NCI-H2081 treated with DMSO at 0.1 percent for 48 hours (cell line): ENCODE measurements at regions not wholly inside any gene's neighbourhood (a gene's known extent, or its start where the extent isn't known, plus 50 kb on each side); places are given as distances from the start of the nearest gene placed in this dataset.

Source experiments
- DNase-seq: peaks from one replicate; lab custom pipeline; 2025; lab: John Stamatoyannopoulos, UW

DNA sequence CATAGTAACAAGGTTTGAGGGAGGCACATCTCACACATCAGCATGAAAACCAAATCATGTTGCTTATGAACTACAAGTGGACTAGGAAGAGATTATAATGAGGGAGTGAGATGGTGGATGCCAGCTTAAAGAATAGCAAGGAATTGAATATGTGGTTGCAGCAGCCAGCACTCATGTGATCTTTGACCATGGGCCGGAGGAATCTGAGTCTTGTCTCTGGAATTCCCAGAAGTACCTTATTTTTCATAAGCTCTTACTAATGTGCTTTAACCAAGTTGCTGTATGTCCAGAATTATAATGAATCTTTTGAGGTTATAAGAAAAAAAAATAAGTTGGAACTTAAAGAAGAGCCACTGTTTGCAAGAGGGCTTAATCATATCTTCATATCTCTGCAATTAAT lies 97.0 kb downstream of the DISP1 start:
- DNase-seq = no peak

DNA sequence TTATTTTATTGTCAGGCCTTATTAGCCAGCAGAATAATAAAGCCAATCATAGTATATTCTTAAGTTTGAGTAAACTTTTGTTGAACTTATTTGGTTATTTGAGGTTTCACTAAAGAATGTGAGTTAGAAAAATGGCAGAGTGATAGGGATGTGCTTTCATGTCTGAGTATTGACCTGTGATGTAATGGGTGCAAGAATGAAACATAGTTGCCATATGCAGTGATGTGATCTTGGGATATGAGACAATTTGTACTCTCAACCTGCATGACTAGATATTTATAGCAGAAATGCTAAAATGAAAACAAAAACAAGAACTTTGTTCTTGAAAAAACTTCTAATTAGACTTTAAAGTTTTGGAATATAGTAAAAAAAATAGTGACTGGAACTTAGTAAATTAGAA lies 97.9 kb downstream of the DISP1 start:
- no peak for DNase-seq

DNA sequence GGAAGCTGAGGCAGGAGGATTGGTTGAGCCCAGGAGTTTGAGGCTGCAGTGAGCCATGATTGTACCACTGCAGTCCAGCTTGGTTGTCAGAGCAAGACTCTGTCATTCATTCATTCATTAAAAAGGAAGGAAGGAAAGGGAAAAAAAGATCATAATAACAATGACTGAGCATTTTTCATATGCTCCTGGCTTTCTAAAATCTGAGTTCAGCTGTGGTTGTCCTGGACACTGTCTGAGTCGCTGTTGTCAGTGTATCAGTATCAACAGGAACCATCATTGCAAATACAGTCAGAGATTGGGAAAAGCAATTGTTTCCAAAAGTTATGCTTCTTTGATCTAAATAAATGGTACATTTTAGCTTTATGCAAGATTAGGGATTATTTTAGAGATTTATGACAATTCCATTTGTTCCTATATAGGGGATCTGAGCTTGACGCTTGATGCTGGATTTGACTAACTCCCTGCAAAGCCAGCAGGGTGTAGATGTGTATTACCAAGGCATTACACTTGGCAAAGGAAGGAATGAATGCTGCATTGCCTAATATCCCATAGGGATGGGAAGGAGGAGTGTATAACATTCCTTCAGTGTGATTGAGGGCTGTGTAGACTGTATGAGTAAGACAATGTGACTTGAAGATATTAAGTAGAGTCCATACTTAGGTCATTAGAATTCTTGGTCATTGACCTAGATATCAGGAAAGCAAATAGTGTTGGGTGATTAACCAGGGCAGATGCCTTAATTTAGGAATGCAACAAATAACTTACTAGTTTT lies 100.2 kb downstream of the DISP1 start:
- DNase-seq = no peak

DNA sequence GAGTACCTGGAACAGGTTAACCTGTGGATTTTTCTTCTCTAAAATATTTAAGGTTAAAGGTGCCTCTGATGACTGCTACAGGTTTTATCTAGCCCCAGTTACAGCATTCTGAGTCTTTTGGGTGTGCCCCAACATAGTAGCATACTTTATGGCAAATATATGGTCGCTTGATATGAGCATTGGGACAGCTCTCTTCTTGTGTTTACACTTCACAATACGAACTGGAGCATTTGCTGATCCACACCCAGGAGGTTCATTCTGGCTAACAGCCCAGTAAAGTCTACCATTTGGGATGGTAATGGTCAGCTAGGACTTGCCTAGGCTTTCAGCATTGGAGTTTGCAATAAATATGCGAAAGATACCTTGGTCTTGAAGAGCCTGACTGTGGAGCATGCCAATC lies 101.3 kb downstream of the DISP1 start:
- DNase-seq = no peak

DNA sequence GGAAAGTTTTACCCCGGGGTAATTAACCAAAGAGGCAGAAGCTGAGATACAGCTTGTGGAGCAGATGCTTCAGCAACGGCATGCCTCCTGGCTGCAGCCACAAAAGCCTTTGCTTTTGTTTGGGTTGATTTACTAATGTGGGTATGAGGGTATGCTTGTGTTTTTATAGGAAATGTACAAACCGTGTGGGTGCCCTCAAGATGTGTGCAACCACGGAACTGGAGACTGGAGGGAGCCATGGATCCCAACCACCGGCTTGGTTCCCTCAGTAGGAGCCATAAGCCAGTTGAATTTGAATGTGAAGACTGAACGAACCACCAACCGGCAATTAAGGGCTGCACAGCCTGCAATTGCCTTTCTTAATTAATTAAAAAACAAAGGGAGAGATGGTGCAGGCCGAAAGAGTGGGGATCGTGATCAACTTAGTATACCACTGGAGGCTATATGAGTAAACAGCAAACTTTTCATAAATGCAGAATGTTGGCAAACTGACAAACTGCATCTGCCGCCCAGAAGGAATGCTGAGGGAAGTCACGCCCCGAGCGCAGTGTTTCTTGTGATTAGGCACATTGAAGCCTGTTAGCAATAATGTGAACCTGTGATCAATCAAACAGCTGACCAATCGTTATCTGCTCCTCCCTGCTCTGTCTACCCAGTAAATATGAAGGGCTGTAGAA lies 104.1 kb downstream of the DISP1 start:
- DNase-seq = no peak

DNA sequence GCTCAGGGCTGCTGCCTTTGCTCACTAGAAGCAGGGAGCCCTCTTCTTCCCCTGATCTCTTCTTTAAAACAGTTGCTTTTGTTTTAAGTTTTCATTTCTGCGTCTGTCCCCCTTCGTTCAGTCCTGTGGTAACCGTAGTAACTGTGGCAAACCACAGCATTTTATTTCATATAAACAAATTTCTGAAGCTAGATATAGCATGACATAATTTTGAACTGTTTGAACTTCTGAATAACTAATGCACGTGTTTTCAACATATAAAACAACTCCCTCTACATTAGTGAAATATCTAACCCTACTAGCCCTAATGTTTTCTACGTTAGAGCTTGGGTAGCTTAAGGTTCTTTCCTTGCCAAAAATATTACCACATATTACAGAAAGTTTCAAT lies 104.6 kb downstream of the DISP1 start:
- no peak for DNase-seq

DNA sequence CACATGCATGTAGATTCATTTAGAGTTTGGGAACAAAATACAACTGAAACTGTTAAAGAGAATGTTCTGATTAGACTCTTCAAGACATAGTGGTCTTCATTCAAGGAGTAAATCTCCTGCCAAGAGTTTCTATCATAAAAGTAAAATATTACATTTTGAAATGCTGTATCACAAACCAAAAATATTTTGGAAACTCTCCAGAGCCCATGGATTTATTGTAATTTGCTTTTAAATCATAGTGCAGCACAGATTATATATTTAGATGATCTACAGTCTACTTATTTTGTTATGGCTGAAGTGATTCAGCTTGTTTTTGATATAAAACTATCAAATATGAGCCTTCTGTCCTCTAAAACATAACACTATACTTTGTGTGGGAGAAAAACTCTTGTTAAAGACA lies 105.3 kb downstream of the DISP1 start:
- DNase-seq = no peak

DNA sequence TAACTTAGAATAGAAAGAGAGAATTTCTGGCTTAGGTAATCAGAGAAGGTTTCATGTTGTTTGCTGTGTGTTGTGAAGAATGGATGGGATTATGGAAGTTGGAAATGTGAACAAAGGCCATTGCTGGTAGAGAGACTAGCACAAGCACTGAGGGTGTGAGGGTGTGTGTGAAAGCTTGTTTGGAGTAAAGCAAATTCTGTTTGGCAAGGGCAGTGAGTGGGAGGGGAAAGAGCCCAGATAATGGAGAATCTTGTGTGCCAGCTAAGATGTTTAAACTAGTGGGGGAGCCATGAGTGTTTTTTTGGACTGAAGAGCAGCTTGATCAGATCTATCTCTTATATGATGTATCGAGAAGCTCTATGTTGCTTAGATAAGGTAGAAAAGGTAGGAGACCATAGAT lies 107.1 kb downstream of the DISP1 start:
- no peak for DNase-seq

DNA sequence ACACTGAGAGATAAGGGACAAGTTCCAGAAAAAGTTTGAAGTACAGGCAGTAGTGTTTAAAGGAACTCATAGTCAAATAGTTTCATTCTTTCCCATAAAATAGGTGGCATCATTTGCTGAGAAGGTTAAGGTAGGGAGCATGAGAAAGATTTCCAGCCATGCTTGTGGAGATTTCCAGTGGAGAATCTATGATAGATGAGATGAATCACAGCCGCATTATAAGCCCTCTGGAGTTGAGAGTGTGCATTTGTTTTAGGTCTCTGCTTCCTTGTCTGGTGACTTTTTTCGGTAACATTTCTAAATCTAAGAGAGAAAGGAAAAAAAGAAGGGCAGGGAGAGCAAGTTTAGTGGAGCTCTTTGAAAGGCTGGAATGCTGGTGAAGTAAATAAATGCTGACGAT lies 108.7 kb downstream of the DISP1 start:
- no peak for DNase-seq

DNA sequence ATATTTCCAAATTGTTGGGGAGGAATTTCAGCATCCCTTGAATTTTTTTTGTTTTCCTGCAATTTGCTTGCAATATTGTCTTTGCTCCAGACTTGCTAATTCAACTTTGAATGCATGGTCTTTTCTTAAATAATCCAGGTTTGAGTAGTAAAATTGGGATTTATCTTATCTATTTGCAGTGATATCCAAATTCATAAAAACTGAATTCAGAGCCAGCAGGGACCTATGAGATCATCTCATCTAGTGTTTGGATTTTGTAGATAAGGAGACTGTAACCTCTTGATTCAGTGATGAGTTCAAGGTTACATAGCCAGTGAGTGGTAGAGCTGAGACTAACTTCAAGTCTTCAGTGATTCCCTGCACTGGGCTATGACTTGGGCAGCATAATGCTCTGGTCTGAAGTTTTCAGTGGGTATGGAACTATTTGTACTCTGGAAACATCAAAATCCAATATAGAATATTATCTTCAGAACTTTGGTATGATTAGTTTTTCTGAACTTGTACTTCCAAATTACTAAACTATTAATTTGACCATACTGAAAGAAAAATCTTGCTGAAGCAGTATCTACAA lies 109.4 kb downstream of the DISP1 start:
- no peak for DNase-seq

DNA sequence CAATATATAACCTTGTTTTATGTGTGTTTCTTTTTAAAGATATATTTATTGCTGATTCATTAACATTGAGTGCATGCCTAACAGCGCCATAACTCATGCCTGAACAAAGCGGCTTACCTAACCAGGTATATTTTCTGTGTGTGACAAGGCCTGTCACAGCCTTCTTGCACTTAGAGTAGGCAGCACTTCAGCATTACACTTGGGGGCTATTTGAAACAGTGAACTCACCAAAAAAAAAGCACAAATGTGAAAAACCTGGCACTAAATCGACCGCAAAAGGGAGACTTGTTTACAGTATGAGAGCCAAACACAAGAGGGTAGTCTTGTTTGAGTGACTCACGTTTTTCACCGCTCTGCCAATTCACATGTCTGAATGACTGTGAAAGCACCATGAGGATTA lies 111.7 kb downstream of the DISP1 start:
- DNase-seq = peak; percentile 19

DNA sequence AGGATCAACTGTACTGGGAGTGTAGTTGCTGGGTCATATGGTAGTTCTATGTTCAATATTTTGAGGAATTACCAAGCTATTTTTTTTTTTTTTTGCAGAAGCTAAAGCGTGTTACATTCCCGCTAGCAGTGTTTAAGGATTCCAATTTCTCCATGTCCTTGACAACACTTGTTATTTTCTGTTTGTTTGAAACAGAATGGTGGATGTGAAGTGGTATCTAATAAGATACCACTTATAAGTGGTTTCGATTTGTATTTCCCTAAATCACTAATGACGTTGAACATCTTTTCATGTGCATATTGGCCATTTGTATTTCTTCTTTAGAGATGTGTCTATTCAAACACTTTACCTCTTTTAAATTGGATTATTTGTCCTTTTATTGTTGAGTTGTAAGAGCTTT lies 112.2 kb downstream of the DISP1 start:
- no peak for DNase-seq

DNA sequence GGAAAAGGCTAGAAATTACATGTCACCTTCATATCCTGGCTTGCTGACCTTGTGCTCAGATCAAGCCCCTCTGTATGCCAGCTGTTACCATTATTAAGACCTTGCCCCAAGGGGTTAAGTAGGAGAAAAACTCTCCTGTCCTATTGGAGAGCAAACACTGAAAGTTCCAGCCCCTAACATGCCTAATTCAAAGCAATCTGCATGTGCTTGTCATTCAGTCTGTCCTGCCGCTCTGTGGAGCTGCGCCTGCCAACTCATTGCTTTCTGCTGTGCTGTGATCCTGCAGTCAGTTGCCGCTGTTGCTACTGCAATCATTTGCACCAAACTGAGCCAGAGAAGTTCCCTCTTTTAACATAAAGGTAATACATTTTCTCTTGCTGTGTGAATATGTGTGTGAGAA lies 113.4 kb downstream of the DISP1 start:
- DNase-seq = peak; percentile 81

DNA sequence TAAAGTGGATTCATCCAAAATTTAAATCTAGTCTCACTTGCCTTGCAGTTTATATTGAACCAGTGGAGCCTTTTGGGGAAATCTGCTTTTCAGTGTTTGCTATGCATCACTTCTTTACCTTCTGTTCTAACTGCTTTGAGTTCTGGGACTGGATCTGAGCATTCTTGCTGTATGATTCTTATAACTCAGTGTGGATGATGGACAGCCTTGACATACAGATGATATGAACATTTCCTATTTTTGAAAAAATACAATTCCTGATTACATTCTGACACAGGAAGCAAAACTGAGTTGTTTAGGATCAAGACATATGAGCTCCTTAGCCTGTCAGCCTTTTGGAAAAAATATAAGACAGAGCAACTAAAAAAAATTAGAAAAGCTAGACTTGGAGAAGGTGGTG lies 115.2 kb downstream of the DISP1 start:
- DNase-seq = no peak

DNA sequence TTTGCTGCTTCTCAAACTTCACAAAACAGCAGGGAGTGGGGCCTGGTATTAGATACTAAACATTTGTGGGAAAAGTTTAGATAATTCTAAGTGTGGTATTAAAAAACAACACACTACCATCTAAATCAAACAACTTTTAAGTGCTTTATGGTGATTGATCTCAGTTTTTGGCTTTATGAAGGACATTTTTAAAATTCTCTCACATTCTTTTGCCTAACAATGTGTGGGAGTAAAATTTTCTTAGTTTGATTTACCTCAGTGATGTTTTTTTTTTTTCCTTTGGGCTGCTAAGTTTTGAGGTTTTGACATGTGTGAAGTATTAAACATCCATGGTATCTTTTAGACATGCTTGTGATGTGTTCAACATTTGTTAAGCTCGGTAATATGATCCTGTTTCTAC lies 116.2 kb downstream of the DISP1 start:
- no peak for DNase-seq

DNA sequence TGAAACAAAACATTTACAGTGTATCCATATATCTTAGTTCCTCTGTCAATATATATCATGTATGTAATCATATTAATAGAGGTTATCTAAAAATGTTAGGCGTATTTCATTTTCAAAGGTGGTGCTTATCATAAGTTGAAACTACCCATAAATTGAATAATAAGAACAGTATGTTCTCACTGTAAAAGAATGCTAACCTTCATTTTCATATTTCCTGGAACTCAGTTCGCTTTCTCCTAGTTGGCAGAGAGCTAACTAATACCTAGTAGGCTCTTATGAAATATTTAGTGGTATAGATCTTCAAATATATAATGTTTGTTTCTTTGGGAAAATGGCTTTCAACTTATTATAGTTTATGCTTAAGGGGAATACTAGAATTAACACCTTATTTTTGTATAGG lies 118.4 kb downstream of the DISP1 start:
- DNase-seq = no peak

DNA sequence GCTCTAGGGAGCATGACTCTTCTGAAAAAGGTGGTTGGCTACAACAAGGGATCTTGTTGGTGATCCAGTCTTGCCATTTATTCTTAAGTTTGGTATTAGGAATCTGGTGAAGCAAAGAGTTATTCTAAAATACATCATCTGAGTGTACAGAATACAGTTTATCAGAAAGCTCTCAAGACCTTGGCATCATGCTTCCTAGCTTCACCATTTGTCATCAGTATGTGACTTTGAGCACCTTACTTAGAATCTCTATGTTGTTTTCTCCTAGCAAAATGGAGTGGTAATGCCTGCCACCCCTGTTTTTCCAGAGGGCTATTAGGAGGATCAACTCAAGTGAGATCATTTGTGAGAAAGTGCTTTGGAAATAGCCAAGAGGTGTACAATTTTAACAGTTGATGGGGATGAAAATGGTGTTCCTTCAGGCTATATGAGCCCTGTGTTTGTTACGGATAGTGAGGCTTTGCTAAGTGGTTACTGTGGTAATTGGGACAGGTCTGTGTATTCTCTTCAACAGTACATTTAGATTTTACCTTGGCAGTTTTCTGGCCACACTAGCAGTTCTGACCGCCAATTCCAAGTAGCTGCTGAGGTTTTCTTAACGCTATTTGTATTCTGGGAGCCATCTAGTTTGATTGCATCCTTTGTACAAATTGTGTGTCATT lies 120.5 kb downstream of the DISP1 start:
- no peak for DNase-seq

DNA sequence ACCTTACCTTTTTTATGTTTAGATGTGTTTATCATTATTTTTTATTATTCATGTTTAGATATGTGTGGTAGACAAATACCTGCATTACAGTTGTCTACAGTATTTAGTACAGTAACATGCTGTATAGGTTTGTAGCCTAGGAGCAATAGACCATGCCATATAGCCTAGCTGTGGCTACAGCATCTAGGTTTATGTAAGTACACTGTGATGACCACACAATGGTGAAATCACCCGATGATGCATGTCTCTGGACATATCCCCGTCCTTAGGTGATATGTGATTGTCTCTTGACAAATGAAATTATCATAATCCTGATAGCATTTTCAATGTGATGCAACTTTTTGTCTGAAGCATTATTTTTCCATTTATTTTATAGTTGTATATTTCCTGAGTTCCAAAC lies 121.2 kb downstream of the DISP1 start:
- DNase-seq = no peak

DNA sequence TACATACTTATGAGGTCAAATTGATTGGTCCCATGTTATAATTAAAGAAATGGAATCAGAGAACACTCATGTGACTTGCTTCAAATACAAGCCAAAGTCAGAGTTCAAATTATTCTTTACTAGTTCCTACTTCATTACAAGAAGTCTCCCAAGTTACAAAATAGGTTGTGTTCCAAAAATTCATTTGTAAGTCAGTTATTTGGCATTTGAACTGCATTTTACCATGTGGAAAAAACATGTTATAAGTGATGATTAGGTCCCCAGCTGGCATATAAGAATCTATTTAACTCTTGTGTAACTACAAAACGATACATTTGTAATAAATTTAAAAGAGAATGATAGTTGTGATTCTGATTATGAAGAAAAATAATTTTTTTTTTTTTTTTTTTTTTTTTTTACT lies 124.1 kb downstream of the DISP1 start:
- no peak for DNase-seq

DNA sequence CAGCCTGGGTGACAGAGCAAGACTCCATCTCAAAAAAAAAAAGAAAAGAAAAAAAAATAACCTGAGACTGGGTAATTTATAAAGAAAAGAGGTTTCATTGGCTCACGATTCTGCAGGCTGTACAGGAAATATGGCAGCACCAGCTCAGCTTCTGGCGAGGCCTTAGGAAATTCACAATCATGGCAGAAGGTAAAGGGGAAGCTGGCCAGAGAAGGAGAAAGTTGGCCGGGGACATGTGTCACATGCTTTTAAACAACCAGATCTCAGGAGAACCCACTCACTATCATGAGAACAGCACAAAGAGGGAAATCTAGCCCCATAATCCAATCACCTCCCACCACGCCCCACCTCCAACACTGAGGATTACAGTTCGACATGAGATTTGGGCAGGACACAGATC lies 125.3 kb downstream of the DISP1 start:
- DNase-seq = no peak

DNA sequence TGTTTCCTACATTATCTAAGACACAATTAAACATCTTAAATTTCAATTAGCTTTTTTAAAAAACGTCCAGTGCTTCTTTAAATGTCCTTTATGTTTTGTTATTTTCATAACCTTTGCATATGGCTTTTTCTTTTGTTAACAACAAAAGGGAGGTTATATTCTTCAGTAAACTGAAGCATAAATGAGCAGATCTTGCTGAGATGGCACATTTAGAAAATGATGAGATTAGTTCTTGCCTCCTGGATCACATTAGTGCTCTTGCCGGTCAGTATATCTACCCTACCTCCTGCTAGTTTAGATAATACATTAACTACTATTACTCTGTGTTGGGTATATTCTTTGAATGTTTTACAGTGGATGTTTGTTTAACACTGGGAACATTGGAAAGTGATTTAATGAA lies 126.1 kb downstream of the DISP1 start:
- DNase-seq = no peak

DNA sequence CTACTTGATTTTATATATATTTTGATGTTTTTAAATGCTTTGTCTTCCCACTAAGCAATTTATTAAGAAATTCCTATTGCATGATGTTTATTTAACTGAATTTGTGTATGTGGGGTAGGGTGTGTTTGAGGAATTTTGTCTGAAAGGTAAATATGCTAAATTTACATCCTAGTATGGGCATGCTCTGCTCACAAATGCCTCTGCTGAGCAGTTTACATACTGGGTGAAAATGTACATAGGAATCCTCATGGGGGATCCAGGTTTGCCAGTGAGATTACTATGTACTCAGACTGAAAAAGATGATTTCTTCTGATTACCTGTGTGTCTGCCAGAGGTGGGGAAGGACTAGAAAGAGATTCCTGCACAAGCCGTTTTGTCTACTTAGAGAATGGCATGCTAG lies 126.6 kb downstream of the DISP1 start:
- DNase-seq = no peak

DNA sequence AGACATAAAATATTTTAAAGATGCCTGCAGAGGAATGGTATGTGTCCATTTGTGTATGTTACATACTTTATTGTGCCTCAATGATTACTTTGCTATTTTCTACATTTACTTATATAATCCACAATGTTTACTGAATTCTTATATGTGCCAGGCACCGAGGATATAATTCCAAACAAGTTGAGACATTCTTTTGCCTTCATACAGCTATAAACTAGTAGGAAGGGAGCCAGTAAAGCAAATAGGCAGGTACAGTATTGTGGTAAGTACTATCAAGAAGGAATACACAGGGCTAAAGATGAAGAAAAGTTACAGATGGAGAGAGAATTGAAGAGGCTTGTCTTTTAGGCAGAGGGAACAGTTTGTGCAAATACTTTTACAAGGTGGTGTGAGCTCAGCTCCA lies 131.6 kb downstream of the DISP1 start:
- no peak for DNase-seq
